ENCODE measurements at regions not wholly inside any gene's neighbourhood (a gene's known extent, or its start where the extent isn't known, plus 50 kb on each side); places are given as distances from the start of the nearest gene placed in this dataset.

GRCh38 chr6:103799971-103800670 is 1059.6 kb downstream of the HACE1 start:
- no peak for DNase-seq
- no peak for TF ChIP-seq CTCF (IDR thresholded peaks at IDR 0.05)
- no peak for ATAC-seq
- no peak for FAIRE-seq
- intact Hi-C loops (cut with DNase I), result no loop called here
- 68 to 69% methylated on average over 5 of the region's 5 CpGs for WGBS, 2 donors
- H3K9me3 ChIP-seq, result no peaks in the 10 kb centered on the region
- H3K36me3 ChIP-seq, result no peaks in the 10 kb centered on the region
- H3K4me1 ChIP-seq, result no peaks in the 10 kb centered on the region
- no peak overlapping the region for H3K4me3 ChIP-seq
- H3K27me3 ChIP-seq, result no peaks in the 10 kb centered on the region
- H3K27ac ChIP-seq, result no peak overlapping the region

GRCh38 chr6:103798166-103798565 is 1061.6 kb downstream of the HACE1 start:
- TF ChIP-seq CTCF (IDR thresholded peaks at IDR 0.05), result no peak
- Histone ChIP-seq H3K27ac (no peak overlapping the region), H3K9me3 (no peaks in the 10 kb centered on the region), H3K27me3 (no peaks in the 10 kb centered on the region), H3K36me3 (no peaks in the 10 kb centered on the region), H3K4me3 (no peak overlapping the region), H3K4me1 (no peaks in the 10 kb centered on the region)
- 51 to 64% methylated on average over 2 of the region's 2 CpGs for WGBS, 2 donors
- DNase-seq (no peak), FAIRE-seq (no peak), ATAC-seq (no peak)
- intact Hi-C loops (cut with DNase I), result no loop called here

- ATAC-seq (no peak), DNase-seq (no peak), FAIRE-seq (no peak)
- Histone ChIP-seq H3K27ac (no peak overlapping the region), H3K9me3 (no peaks in the 10 kb centered on the region), H3K4me3 (no peak overlapping the region), H3K27me3 (no peaks in the 10 kb centered on the region), H3K4me1 (no peaks in the 10 kb centered on the region), H3K36me3 (no peaks in the 10 kb centered on the region)
- WGBS, 2 donors, result 39 to 52% methylated on average over 1 of the region's 1 CpG
- no peak for TF ChIP-seq CTCF (IDR thresholded peaks at IDR 0.05)
- intact Hi-C loops (cut with DNase I), result no loop called here
These were observed 1062.0 kb downstream of the HACE1 start for GRCh38 chr6:103797738-103798137.

GRCh38 chr6:103791458-103791857 is 1068.3 kb downstream of the HACE1 start:
- FAIRE-seq (no peak), DNase-seq (no peak), ATAC-seq (no peak)
- Histone ChIP-seq H3K4me1 (no peaks in the 10 kb centered on the region), H3K4me3 (no peak overlapping the region), H3K36me3 (no peaks in the 10 kb centered on the region), H3K27me3 (no peaks in the 10 kb centered on the region), H3K27ac (no peak overlapping the region), H3K9me3 (no peaks in the 10 kb centered on the region)
- no peak for TF ChIP-seq CTCF (IDR thresholded peaks at IDR 0.05)
- intact Hi-C loops (cut with DNase I), result no loop called here
- WGBS, 2 donors, result 50 to 64% methylated on average over 2 of the region's 2 CpGs

- Histone ChIP-seq H3K4me1 (peaks cover 0 to 3% (median 0%) of the 10 kb centered on the region in 3 donors), H3K36me3 (no peaks in the 10 kb centered on the region), H3K9me3 (no peaks in the 10 kb centered on the region), H3K27me3 (no peaks in the 10 kb centered on the region), H3K4me3 (no peak overlapping the region), H3K27ac (no peak overlapping the region)
- intact Hi-C loops (cut with DNase I), result no loop called here
- no peak for ATAC-seq
- TF ChIP-seq CTCF (IDR thresholded peaks at IDR 0.05), result no peak
- FAIRE-seq, result no peak
- WGBS, 2 donors, result 58 to 67% methylated on average over 2 of the region's 2 CpGs
- DNase-seq, result no peak
These were observed 1075.6 kb downstream of the HACE1 start for GRCh38 chr6:103784117-103784516.

Measured in pancreas (tissue), 10 donors.